HG03060 (cell line): ENCODE measurements at regions not wholly inside any gene's neighbourhood (a gene's known extent, or its start where the extent isn't known, plus 50 kb on each side); places are given as distances from the start of the nearest gene placed in this dataset.

Experiments
- ATAC-seq: cut with Tn5 transposase; IDR thresholded peaks from one replicate; pipeline ENCODE4 v1.9.1; 2021; ENCODE audit warnings: low read depth, moderate number of reproducible peaks; ENCODE audit not compliant: unreplicated experiment

DNA sequence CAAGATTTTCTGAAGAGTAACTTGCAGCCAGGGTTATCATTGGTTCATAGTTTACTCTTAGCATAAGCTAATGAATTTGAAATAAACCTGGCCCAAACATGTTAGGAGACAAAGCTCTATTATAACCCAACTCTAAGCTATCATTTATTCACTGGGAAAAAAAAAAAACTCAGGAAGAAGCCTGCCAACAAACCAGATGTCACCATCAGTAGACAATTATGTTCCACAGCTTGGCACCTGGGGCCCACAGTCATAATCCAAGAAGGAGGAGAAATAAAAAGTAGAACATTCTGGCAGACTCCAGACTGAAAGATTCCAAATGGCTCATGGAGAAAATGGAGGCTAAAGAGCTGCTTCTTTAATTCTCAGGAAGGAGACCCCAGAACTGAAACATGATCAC is 100.0 kb upstream of the CNR1 start:
- no peak for ATAC-seq

DNA sequence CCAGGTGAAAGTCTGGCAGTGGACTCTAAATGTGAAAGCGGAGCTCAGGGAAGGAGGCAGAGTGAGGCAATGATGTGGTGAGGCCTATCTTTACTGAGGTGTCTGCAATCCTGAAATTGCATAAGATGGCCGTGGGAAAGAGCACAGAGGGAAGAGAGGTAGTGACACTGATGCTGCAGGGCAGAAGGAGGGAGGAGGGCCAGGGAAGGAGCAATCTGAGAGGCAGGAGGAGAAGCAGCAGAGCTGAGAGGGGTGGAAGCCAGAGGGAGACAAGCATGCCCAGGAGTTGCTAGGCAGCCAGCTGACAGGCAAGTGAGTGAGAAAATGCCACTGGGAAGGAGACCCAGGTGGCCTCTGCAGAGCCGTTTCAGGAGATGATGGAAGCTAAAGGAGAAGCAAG is 97.4 kb upstream of the CNR1 start:
- no peak for ATAC-seq

DNA sequence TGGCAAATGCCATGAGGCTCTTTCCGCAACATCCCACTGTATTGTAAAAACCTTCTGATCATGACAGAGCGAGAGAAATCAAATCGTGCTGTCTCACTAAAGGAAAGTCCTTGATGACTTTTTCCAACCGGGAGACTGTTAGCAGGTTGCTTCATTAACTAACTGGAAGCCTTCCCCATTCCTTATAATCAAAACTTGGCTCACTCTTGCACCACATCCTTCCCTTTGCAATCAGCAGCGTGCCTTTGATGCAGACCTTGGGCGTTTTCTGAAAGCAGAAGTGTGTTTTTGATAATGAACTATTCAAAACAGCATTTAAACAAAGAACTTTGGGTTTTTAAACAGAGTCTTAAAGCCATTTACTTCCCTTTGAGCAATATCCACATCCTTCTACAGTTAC is 96.2 kb upstream of the CNR1 start:
- no peak for ATAC-seq

DNA sequence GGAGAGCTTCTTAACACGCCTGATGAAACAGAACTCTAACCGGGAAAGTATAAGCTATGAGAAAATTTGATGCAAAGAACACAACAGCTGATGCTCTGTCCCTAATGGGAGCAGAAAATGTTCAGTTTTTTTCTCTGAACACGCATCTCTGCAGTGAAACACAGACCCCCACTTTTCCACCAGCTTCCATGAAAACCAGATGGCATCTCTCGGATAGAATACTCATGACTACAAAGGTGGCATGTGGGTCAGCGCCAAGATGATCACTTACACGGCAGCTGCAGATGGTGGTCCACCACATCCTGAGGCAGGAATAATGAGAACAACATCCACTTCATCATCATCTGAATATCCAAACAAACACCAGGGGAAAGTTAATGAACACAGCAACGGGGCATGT is 85.2 kb upstream of the CNR1 start:
- ATAC-seq, result no peak

DNA sequence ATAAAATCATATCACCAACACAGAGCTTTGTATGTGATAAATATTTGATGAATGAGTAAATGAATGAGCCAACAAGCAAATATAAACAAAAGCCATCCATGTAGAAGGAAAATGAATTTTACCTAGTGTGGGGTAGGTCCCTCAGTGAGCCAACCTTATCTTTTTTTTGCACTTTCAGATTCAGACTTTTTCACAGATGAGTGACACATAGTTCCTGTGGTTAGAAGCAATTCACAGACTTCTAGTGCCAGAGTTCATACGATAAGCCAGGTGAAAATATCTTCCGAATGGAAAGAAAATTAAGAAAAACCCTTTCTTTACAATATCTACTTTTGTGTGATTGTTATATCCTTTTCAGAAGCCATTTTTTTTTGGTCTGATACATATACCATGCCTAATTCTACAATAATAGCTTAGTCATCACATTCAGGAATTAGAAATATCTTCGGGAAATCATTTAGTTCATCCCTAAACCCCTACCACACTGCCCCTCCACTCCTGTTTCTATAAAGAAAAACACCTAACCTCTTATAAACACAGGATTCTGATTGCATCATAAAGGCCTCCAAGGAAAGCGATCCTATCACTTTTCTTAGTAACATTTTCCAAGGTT is 82.7 kb upstream of the CNR1 start:
- no peak for ATAC-seq

DNA sequence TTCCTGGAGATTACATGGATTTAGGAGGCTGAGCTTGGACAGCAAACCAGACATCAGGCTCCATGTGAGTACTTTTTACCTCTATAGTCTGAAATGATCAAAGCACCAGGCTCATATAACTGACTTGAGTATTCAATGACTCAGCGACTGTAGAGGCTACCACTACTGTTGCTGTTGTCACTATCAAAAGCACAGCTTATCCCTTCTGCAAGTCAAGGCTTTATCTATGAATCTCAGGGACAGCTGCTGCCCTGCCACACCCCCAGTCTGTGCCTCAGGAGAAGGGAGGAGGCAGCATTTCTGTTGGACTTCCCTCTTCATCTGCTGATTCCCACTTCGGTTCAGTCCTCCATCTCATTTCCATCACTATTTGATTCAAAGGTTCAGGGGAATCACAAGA is 80.5 kb upstream of the CNR1 start:
- ATAC-seq, result no peak

DNA sequence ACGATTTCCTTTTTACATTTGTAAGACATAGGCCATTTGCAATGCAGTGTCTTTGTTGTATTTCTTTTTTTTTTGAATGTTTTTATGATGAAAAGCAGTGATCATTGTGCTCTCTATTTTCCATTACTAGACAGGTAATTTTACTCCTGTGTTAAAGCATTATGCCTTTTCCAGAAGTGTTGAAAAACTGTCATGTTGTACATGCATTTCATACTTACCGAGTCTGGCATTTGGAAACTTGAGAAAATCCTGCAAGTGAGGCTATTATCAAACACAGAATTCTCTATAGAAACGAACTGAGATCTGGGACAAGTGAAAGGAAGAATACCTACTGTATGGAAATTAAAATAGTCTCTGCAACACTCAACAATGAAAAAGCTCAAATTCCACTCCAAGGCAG is 78.6 kb upstream of the CNR1 start:
- ATAC-seq, result no peak

DNA sequence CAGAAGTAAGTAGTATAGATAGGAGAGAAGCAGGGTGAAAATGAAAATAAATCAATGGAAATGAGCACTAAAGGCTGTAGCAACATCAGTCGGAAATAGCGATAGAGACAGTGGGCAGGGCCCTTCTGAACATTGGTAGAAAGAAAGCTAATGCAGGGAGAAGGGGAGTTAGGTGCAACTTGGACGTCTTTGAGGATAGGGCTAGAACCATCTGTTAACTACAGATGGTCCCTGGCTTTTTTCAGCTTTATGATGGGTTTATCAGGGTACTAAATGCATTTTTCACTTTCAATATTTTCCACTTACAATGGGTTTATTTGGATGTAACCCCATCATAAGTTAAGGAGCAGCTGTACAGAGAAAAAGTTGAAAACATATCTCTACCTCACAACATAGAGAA is 72.8 kb upstream of the CNR1 start:
- ATAC-seq, result no peak

DNA sequence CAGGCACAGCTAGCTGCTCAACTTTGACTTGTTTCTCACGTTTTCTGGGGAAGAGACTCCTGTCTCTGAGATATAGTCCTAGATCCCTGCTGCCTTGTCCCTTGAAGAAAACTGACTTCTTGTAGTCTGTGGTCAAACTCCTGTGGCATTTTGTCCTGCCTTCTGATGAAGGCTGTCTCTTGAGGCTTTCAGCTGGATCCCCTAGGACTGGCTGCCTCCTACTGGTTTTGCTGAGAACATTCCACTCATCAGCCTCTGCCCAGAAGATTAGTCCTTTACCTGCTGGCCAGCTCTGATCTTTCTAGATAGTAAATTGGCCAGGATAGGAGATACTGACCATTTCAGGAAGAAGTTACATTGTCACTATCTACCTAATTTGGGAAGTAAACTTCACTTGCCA is 71.9 kb upstream of the CNR1 start:
- ATAC-seq, result no peak

DNA sequence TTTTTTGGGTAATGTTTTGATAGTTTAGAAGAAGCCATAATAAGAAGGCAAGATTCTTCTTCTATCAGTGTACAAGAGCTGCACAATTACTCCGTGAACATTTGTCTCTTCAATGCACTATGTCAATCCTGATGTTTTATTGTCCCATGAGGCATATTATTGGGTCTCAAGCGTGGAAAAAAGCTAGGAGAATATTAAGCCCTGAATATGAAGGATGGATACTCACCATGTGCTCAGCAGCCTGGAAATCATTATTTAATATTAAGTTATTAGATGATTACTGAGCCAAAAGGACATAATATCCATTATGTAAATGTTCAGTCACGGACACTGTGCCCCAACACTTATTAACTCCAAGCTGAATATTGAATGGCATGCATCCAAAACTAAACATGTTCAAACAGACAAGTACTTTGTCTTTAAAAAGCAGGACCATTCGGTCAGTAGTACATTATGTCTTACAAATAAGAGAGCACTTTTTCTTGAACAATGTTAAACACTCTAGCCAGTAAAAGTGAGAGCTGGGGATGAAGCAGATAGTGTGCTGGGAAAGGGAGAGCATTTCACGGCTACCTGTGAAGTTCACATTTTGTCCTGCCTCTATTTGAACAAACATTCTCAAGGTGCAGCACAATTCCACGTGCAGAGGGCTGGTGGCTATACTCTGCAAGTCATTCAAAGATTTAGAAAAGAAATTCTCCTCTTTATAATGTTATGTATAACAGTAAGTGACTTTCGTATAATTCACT is 70.6 kb upstream of the CNR1 start:
- ATAC-seq, result no peak

DNA sequence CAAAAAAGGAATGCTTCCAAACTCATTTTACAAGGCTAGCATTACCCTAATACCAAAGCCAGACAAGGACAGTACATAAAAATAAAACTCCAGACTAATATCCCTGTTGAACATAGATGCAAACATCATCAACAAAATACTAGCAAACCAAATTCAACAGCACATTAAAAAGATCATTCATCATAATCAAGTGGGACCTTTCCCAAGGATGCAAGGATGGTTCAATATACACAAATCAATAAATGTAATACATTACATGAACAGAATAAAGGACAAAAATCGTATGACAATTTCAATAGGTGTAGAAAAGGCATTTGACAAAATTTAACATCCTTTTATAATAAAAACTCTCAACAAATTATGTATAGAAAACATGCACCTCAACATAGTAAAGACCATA is 66.6 kb upstream of the CNR1 start:
- no peak for ATAC-seq

DNA sequence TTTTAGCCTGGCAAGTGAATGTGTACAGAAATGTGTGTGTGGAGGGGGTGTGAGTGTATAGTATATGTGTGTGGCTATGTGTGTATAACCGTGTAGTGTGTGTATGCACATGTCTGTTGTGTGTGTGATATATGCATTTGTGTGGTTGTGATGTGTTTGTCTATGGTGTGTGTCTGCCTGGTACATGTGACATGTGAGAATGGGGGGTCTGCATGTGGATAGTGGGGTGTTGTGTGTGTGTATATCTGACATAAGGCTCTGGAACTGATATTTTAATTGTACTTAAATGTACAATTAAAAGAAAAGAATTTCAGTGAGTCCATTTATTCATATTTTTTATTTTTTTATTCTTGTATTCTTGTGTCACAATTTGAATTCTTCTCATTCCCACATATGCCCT is 57.2 kb upstream of the CNR1 start:
- no peak for ATAC-seq

DNA sequence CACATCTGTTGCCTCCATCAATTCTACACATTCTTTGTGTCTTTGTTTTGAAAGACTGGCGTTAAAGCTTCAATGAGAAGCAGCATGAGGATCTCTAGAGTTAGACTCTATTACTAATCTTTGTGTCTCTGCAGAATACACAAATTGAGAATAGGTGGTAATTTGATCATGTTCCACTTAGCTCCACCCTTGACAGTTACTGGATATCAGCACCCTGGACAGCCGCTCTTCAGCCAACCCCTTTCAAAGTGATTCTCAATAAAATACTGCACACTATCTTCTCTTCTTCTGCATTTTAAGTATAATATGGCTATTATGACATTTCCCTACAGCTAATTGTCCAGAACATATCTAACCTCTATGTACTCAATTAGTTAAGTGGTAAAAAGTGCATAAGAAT is 54.3 kb upstream of the CNR1 start:
- no peak for ATAC-seq

DNA sequence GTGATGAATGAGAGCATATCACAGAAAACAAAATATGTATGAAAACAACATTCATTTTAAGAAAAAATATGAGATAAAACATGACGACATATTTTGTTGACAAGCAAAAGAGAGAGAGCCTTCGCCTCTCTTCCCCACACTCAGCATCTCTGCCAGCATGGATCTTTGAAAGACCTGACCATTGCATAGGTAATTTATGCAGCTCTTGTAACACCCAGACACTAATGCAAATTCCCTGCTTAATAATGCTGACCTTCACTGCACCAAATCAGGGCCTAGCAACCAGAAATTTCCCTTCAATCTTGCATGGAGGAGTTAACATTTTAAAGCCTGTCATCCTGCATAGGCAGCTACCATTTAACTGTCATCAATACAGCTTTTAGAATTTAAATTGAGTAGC is 50.0 kb upstream of the CNR1 start:
- ATAC-seq, result no peak
